Activated CD4-positive, alpha-beta T cell treated with anti-CD3 and anti-CD28 coated beads, Interleukin-10, Interleukin-2, amounts not matched to agents 100 ng/mL and 50 ng/mL, durations not matched to agents 16 hours and 8 hours (primary cell): ENCODE measurements at regions not wholly inside any gene's neighbourhood (a gene's known extent, or its start where the extent isn't known, plus 50 kb on each side); places are given as distances from the start of the nearest gene placed in this dataset.
A peak's percentile ranks its signal among the peaks of the same experiment; 100 is the strongest.
"Not testable (repeated sequence)": the region's sequence is repeated elsewhere in the genome, so short reads cannot be mapped to it uniquely, and the experiment has no call there.

ENCODE experiments used
- DNase-seq: peaks from one replicate; pipeline ENCODE4 v3.0.0-alpha.2; 2020

DNA sequence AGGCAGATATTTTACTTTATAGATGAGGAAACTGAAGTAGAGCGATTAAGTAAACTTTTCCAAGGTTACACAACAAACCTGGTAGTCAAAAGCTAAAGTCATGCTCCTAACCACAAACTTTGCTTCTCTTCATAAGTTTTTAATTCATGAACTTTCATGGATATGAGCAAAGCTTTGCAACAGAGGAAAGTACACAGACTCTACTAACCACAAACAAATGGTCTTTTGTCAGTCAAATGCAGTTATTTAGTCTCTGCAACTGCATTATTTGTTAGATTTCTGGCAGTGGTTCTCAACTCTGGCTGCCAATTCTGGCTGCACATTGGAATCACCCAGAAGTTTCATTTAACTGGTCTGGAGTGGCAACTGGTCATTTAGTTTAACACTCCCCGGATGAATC is 140.6 kb upstream of the TMEM168 start:
- DNase-seq, result no peak

DNA sequence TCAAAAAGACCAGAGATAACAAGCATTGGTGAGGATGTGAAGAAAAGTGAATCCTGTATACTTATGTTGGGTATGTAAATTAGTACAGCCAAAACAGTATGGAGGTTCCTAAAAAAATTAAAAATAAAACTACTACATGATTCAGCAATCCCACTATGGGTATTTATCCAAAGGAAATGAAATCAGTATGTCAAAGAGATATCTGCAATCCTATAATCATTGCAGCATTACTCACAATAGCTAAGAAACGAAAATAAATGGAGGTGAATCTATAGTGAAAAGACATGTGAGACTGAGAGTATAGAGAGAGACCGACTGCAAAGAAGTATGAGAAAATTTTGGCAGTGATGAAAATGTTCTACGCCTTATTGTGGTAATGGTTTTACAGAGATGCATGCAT is 139.2 kb upstream of the TMEM168 start:
- DNase-seq, result no peak

DNA sequence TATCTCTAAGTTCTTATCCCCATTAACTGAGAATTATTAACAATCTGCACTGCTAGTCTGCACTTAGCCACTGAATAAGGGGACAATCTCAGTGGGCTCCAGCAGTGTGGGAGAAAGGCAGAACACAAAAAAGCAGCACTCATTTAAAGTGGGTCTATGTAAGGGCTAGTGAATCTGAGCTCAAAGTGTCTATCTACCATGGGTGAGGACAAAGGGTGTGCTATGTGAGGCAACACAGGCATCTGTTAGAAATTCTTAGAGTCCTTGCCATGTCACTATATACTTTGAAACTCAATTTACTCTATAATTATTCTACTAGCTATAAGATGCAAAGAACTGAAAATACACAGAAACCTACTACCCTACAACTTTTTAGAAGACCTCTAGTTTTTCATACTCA is 135.8 kb upstream of the TMEM168 start:
- DNase-seq, result no peak

DNA sequence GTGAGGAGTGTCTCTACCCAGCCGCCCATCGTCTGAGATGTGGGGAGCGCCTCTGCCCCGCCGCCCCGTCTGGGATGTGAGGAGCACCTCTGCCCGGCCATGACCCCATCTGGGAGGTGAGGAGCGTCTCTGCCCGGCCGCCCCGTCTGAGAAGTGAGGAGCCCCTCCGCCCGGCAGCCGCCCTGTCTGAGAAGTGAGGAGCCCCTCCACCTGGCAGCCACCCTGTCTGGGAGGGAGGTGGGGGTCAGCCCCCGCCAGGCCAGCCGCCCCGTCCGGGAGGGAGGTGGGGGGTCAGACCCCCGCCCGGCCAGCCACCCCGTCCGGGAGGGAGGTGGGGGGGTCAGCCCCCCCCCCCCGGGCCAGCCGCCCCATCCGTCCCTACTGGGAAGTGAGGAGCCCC is 132.4 kb upstream of the TMEM168 start:
- not testable (repeated sequence) for DNase-seq

DNA sequence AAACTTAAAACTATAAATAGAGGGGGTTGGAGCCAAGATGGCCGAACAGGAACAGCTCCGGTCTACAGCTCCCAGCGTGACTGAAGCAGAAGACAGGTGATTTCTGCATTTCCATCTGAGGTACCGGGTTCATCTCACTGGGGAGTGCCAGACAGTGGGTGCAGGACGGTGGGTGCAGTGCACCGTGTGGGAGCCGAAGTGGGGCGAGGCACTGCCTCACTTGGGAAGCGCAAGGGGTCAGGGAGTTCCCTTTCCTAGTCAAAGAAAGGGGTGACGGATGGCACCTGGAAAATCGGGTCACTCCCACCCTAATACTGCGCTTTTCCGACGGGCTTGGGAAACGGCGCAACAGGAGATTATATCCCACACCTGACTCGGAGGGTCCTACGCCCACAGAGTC is 126.2 kb upstream of the TMEM168 start:
- not testable (repeated sequence) for DNase-seq

DNA sequence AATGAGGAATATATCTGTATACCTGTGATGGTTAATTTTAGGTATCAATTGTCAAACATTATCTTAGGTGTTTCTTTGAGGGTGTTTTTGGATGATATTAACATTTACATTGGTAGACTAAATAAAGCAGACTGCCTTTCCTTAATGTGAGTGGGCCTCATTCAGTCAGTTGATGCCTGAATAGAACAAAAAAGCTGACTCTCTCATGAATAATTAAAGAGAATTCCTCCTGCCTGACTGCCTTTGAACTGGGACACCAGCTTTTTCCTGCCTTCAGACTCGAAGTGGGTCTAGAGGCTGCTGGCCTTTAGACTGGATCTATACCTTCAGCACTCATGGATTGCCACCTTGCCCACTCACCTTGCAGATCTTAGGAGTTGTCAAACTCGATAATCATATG is 117.9 kb upstream of the TMEM168 start:
- no peak for DNase-seq

DNA sequence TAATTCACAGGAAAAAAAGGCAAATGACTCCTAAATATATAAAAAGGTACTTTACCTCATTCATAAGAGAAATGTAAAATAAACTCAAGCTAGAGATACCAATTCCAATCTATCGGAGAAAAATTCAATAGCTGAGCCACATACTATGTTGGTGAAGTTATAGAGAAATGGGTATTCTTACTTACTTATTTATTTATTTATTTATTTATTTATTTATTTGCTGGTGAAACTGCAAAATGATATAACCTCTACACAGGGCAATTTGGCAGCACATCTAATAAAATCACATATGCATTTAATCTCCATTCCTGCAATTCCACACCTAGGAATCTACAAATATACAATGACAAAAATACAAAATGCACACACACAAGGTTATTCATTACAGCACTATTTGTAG is 117.5 kb upstream of the TMEM168 start:
- no peak for DNase-seq

DNA sequence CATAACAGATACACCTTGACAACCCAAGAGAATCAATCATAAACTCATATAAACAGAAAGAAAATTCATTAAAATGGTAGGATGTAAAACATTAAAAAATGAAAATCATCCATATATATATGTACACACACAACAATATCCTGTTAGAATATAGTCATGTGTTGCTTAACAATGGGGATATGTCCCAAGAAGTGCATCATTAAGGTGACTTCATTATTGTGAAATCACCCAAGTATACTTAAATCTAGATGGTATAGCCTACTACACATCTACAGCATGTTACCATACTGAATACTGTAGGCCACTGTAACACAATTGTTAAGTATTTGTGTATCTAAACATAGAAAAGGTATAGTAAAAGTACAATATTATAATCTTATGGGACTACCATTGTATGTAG is 115.8 kb upstream of the TMEM168 start:
- no peak for DNase-seq

DNA sequence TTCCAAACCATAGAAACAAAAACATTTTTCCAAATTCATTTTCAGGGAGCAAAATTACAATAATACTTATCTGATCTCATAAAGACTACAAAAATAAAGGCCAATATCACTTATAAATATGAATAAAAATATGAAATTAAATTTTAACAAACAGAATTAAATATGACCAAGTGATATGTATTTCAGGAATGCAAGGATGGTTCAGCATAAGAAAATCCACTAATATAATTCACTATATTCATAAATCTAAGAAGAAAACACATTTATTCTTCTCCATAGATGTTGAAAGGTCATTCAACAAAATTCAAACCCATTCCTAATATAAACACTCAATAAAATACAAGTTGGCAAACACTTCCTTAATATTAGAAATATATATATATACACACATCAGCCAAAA is 115.2 kb upstream of the TMEM168 start:
- no peak for DNase-seq

DNA sequence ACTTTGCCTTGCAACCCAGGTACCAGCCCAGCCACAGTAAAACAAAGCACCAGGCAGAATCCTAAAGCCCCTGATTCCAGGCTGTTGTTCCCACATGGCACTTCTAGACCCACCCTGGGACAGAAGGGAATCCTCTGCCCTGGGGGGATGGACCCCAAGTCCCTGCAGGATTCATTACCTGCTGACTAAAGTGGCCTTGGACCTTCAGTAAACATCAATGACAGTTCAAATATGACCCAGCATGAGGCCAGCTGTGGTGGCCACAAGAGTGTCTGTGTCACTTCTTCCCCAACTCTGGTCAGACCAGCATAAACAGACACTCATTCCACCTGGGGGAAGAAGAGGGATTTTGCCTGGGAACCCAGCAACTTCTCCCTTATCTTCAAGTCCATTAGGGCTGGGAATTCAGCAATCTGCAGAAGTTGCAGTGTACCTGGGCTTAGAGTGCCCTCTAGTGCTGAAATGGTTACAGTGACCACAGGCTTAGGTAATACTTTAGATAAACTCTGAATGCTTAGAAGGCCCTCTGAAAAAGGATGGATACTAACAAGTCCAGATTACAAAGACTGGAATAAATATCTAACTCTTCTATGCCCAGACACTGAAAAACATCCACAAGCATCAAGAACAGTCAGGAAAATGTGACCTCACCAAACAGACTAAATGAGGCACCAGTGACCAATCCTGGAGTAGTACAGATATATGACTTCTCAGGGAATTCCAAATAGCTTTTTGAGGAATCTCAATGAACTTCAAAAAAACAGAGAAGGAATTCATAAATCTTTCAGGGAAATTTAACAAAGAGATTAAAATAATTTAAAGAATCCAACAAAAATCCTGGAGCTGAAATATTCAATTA is 108.5 kb upstream of the TMEM168 start:
- peak; percentile 58 for DNase-seq

DNA sequence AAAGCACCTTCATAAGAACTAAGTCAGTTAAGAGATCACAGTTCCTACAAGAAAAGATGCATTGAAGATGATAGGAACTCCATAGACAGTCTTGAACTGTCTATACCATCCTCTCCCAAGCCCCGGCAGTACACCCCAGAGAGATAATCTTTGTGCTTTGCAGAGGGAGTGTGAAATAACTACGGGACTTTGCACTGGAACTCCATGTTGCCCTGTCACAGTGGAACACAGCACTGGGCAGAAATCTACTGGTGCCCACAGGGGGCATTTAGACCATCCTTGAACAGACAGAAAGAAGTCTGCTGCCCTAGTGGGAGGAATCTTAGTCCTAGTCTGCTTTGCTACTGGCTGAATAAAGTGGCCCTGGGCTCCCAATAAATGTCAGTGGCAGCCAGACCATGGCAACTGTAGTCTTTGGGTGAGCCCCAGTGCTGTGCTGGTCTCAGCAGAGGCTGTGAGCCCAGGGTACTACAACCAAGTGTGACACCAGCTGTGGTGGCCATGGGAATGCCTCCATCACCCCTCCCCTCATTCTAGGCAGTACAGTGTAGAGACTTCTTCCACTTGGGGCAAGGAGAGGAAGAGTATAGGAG is 107.7 kb upstream of the TMEM168 start:
- no peak for DNase-seq

DNA sequence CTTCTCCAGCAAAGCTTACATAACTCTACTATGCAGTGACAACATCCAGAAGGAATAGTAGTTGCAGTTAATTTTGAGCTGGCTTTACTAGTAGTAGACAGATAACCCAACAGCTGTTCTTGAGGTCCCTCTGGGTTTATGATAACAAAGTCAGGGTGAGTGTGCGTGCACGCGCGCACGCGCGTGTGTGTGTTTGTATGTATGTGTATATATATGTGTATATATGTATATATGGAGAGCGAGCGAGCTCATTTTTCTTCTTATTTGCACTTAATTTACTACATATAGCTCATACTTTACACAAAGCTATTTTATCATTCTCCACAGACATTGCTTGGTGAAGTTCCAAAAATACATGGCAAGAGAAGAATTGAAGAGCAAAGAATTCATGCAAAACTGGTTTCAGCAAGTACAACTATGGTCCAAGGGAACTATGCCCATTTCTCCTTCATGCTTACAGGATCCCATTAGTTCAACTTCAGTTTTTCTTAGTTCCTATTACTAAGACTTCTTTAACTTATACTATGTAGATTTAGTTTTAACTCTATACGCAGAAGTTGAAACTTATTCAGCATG is 105.9 kb upstream of the TMEM168 start:
- DNase-seq, result no peak

DNA sequence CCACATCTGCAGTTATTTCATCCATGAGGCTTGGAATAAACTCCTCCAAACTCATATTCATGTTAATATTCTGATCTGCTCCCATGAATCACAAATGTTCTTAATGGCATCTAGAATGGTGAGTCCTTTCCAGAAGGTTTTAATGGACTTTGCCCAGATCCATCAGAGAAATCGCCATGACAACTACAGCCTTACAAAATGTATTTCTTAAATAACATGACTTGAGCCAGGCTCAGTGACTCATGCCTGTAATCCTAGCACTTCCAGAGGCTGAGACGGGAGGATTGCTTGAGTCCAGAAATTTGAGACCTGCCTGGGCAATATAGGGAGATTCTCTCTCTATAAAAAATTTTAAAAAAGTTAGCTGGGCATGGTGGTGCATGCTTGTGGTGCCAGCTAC is 102.1 kb upstream of the TMEM168 start:
- no peak for DNase-seq

DNA sequence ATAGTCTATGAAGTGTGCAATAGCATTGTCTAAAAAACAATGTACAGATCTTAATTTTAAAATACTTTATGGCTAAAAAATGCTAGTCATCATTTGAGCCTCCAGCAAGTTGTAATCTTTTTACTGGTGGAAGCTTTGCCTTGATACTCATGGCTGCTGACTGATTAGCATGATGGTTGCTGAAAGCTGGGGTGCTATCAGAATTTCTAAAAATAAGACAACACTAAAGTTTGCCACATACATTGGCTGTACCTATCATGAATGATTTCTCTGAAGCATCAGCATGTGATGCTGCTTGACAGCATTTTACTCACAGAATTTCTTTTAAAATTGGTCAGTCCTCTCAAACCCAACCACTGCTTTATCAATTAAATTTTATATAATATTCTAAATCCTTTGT is 101.5 kb upstream of the TMEM168 start:
- no peak for DNase-seq

DNA sequence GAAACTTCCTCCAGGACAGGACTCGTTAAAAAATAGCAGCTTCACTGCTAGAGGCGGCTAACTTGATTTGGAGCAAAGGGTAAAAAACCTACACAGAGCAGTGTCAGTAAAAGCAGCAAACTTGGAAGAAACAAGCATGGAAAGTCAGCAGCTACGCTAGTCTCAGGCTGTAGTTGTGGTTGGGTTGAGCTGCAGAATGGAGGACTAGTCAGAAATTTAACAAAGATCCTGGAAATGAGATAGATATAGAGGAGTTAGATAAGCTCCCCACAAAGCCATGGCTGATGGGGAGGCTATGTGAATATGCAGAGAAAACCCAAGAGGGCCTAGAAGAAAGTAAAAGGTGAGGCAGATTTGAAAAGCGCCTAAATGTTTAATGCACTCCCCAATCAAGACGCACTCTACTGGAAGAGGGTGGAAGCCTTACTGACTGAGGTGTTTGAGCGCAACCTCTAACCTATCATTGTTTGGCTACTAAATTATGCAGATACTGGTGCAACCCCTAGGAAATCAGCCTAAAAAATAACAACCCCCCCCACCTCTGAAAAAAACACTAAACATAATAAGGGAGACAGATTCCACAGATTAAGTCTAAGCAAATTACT is 99.7 kb upstream of the TMEM168 start:
- no peak for DNase-seq

DNA sequence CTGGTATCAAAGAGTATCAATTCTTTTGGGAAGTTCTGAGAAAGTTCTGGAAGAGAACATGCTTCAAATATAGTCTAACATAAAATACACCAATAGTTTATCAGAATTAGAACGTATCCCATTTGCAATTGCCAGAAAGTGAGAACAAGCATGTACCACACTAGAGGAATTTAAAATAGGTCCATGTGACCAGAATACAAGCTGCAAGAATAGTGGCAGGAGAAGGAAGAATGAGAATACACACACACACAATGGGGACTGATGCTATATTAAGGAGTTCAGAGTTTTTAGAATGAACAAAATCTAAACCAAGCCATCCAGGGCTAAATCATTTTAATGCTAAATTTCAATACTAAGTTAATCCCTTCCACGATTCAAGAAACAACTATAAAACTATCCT is 99.1 kb upstream of the TMEM168 start:
- DNase-seq, result no peak

DNA sequence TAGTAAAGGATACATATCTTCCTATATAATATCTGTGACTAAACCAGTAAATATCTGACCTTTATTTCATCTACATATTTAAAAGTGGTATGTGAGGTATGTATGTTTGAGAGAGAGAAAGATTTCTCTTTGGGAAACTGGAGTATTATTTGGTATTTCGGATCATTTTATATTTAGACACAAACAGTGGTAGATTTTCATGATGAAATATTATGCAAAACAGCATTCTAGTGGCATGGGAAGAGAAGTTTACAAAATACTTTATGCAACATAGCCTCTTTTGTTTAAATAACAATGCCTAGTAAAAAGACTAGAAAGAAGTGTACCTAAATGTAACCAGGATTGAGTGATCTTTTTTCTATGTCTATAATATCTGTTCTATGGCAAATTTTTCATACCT is 98.6 kb upstream of the TMEM168 start:
- DNase-seq, result no peak

DNA sequence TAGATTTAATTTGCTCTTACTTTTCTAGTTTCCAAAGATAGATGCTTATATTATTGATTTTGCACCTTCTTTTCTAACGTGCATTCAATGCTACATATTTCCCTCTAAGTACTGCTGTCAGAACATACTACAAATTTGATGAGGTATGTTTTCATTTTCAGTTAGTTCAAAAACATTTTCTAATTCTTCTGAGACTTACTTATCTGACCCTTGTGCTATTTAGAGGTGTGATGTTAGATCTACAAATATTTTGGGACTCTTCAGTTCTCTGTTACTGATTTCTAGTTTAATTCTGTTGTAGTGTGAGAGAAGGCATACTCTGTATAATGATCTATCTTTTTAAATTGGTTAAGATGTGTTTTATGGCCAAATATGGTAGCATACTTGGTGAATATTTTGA is 97.8 kb upstream of the TMEM168 start:
- no peak for DNase-seq

DNA sequence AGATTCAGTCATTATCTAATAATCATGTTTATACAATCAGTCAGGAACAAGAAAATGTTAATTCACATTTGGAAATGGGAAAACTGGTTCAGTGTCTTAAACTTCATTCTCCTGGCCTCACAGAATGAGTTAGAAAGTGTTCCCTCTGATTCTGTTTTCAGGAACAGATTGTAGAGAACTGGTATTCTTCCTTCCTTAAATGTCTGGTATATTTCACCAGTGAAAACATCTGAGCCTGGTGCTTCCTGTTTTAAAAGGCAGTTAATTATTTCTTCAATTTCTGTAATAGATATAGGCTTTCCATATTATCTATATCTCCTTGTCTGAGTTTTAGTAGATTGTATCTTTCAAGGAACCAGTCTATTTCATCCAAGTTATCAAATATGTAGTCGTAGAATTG is 97.1 kb upstream of the TMEM168 start:
- no peak for DNase-seq

DNA sequence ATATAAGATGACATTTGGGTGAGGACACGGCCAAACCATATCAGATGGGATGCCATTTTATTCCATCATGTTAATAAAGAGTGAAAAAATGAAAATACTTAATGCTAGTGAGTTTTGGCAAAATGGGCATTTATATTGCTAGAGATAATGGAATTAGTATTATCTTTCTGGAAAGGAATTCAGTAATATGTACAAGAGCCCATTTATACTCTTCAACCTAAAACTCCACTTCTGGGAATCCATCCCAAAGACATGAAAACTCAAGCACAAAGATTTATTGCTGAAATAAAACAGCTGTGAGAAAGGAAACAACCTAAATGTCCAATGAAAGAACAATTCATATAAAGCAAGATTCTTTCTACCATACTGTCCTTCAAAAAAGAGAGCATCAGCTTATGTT is 96.0 kb upstream of the TMEM168 start:
- DNase-seq, result no peak

DNA sequence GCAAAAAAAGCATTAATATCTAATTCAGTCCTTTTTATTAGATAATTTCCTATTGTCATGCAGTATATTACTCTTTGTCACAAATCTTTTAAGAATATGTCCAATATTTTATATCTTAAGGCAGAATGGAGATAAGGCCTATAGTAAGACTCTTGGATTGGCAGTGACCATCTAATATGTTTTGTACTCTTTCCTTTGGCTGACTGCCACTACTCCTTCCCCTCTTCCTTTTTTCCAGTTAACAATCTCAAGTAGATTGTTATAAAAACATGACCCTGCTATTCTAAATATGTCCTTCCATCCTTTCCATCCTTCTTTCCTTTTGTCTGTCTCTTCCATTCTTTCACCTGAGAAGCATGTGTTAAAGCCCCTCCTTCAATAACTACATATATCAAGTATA is 92.8 kb upstream of the TMEM168 start:
- no peak for DNase-seq

DNA sequence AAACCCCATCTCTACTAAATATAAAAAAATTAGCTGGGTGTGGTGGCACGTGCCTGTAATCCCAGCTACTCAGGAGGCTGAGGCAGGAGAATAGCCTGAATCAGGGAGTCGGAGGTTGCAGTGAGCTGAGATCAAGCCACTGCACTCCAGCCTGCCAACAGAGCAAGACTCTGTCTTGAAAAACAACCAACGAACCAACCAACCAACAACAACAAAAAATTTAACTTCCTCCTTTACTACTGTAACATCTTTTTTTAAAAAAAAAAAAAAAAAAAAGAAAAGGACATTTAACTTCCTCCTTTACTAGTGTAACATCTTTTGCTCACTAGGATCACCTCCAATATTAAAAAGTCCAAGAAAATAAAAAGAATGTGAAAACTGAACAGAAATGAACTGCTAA is 92.3 kb upstream of the TMEM168 start:
- DNase-seq, result no peak

DNA sequence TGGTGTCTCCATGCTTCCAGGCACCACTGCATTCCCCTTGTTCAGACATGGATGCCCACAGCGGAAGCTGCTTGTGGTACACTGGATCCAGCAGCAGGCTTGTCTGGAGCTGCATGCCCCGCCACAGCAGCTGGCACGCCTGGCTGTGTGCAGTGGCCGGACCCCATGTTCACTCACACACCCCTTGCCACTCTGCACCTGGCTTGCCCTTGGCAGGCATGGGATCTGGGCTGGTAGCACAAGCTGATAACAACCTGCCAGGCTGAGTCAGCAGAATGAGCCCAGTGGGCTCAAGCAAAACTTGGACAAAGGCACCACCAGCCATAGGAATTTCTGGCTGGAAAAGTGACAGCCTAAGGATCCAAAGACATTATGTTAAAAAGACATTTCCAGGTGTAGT is 91.8 kb upstream of the TMEM168 start:
- DNase-seq, result no peak

DNA sequence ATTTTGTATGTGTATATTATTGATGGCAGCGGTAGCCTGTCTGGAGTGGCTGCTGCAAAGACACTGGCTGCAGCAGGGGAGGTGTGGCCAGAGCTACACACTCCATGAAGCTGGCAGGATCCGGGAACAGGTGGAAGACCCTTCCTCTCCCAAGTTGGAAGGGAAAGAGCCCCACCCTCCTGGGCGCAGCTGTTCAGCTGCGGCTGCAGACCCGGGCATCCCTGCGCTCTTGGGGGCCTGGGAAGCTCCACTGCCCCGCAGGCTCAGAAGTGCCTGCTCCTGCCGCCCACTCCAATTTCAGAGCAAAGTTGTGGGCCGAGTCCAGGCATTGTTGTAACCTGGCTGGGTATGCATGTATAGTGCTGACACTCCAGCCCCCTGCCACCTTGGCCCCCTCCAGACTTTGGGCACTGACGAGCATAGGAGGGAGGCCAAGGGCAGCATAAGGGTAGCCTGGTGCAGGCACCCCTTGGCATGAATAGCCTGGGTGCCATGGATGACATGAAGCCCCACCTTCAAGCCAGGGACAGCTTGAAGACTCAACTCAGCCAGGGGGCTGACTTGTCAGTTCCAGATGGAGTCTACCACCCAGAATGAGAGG is 90.7 kb upstream of the TMEM168 start:
- no peak for DNase-seq
